GM23338 (cell line): ENCODE measurements at regions not wholly inside any gene's neighbourhood (a gene's known extent, or its start where the extent isn't known, plus 50 kb on each side); places are given as distances from the start of the nearest gene placed in this dataset.

Experiments used
- CREB1 ChIP-seq: fragments of 250-450 bp; sonication (Bioruptor Pico); IDR thresholded peaks from 2 replicates; pipeline ENCODE4 v1.5.0; 2020; ENCODE audit warnings: low read depth, mild to moderate bottlenecking, moderate library complexity
- CTCF ChIP-seq, 2 experiments: fragments of 200-600 bp in 1 of 2; sonication (generic) in 1 of 2; conservative IDR thresholded peaks; 2 replicates each; pipeline versions ENCODE4 v1.5.1 to v1.6.1; 2016 to 2017; ENCODE audit warnings: antibody characterized with exemption in 2 of 2, low read depth in 2 of 2, mild to moderate bottlenecking in 2 of 2, moderate library complexity in 1 of 2
- EZH2 ChIP-seq: fragments of 200-600 bp; sonication (generic); IDR thresholded peaks from one replicate; pipeline ENCODE4 v1.8.0; 2017; ENCODE audit warnings: antibody characterized with exemption, mild to moderate bottlenecking, low read depth; ENCODE audit not compliant: unreplicated experiment
- EZH2phosphoT487 ChIP-seq: fragments of 200-600 bp; sonication (generic); IDR thresholded peaks from one replicate; pipeline ENCODE4 v1.8.1; 2018; ENCODE audit warnings: antibody characterized with exemption; ENCODE audit not compliant: unreplicated experiment
- JUNB ChIP-seq: IDR thresholded peaks from one replicate; pipeline ENCODE4 v1.6.1; 2016; ENCODE audit warnings: antibody characterized with exemption; ENCODE audit not compliant: unreplicated experiment
- NANOG ChIP-seq: IDR thresholded peaks from 2 replicates; pipeline ENCODE4 v1.6.1; 2016; ENCODE audit warnings: antibody characterized with exemption, borderline replicate concordance
- POLR2AphosphoS5 ChIP-seq: IDR thresholded peaks from 2 replicates; pipeline ENCODE4 v1.6.1; 2016; ENCODE audit warnings: antibody characterized with exemption, low read depth
- REST ChIP-seq: IDR thresholded peaks from one replicate; pipeline ENCODE4 v1.6.1; 2018; ENCODE audit warnings: antibody characterized with exemption; ENCODE audit not compliant: unreplicated experiment
- STAT1 ChIP-seq: IDR thresholded peaks from one replicate; pipeline ENCODE4 v1.6.1; 2016; ENCODE audit warnings: antibody characterized with exemption; ENCODE audit not compliant: unreplicated experiment
- ZNF114 ChIP-seq: fragments of 250-450 bp; sonication (Bioruptor Pico); IDR thresholded peaks from 2 replicates; pipeline ENCODE4 v1.5.0; 2020; ENCODE audit warnings: mild to moderate bottlenecking, moderate library complexity
- ZNF462 ChIP-seq: fragments of 250-450 bp; sonication (Bioruptor Pico); IDR thresholded peaks from 2 replicates; pipeline ENCODE4 v1.5.0; 2020; ENCODE audit warnings: mild to moderate bottlenecking, moderate library complexity

GRCh38 chr1:232432313-232432712 is 197.6 kb downstream of the SIPA1L2 start:
- TF ChIP-seq POLR2AphosphoS5 (no peak), CTCF (conservative IDR thresholded peaks at IDR 0.05; ENCODE audit: low read depth in 2 of 2) (no peak), EZH2 (no peak), REST (no peak), NANOG (no peak), CREB1 (CRISPR knock-in tag) (no peak), JUNB (no peak), ZNF114 (CRISPR knock-in tag) (no peak), ZNF462 (CRISPR knock-in tag) (no peak), STAT1 (no peak), EZH2phosphoT487 (no peak)
